GM18520 (cell line): ENCODE measurements at regions not wholly inside any gene's neighbourhood (a gene's known extent, or its start where the extent isn't known, plus 50 kb on each side); places are given as distances from the start of the nearest gene placed in this dataset.
"Not testable (repeated sequence)": the region's sequence is repeated elsewhere in the genome, so short reads cannot be mapped to it uniquely, and the experiment has no call there.

Experiments
- ATAC-seq: cut with Tn5 transposase; IDR thresholded peaks from one replicate; pipeline ENCODE4 v1.9.1; 2021; ENCODE audit not compliant: unreplicated experiment

- ATAC-seq, result no peak
Measured at GRCh38 chr3:124133366-124133940, 141.5 kb upstream of the ROPN1 start.

GRCh38 chr3:124137216-124137615 is 145.3 kb upstream of the ROPN1 start:
- ATAC-seq, result no peak

- ATAC-seq, result no peak
Measured at GRCh38 chr3:124138148-124138547, 146.2 kb upstream of the ROPN1 start.

GRCh38 chr3:124140746-124141145 is 148.8 kb upstream of the ROPN1 start:
- no peak for ATAC-seq

- ATAC-seq, result no peak
Measured at GRCh38 chr3:124142389-124142970, 150.6 kb upstream of the ROPN1 start.

GRCh38 chr3:124143047-124143446 is 151.1 kb upstream of the ROPN1 start:
- ATAC-seq, result no peak

GRCh38 chr3:124144035-124144814 is 152.3 kb upstream of the ROPN1 start:
- no peak for ATAC-seq

GRCh38 chr3:124147429-124147828 is 155.5 kb upstream of the ROPN1 start:
- no peak for ATAC-seq

- no peak for ATAC-seq
Measured at GRCh38 chr3:124147946-124148345, 156.0 kb upstream of the ROPN1 start.

GRCh38 chr3:124149081-124149480 is 157.2 kb upstream of the ROPN1 start:
- ATAC-seq, result no peak

- no peak for ATAC-seq
Measured at GRCh38 chr3:124149771-124150170, 157.8 kb upstream of the ROPN1 start.

GRCh38 chr3:124152891-124153290 is 161.0 kb upstream of the ROPN1 start:
- not testable (repeated sequence) for ATAC-seq

- no peak for ATAC-seq
Measured at GRCh38 chr3:124156866-124157712, 165.2 kb upstream of the ROPN1 start.

GRCh38 chr3:124157748-124158147 is 165.8 kb upstream of the ROPN1 start:
- no peak for ATAC-seq

GRCh38 chr3:124158168-124158881 is 166.4 kb upstream of the ROPN1 start:
- no peak for ATAC-seq

- no peak for ATAC-seq
Measured at GRCh38 chr3:124161448-124161847, 169.5 kb upstream of the ROPN1 start.

- no peak for ATAC-seq
Measured at GRCh38 chr3:124163689-124164088, 171.8 kb upstream of the ROPN1 start.

- ATAC-seq, result no peak
Measured at GRCh38 chr3:124168271-124168670, 176.3 kb upstream of the ROPN1 start.

GRCh38 chr3:124172283-124172682 is 180.4 kb upstream of the ROPN1 start:
- no peak for ATAC-seq

GRCh38 chr3:124172816-124173215 is 180.9 kb upstream of the ROPN1 start:
- no peak for ATAC-seq

- no peak for ATAC-seq
Measured at GRCh38 chr3:124174476-124174875, 182.6 kb upstream of the ROPN1 start.
